ENCODE measurements at regions not wholly inside any gene's neighbourhood (a gene's known extent, or its start where the extent isn't known, plus 50 kb on each side); places are given as distances from the start of the nearest gene placed in this dataset.

DNA sequence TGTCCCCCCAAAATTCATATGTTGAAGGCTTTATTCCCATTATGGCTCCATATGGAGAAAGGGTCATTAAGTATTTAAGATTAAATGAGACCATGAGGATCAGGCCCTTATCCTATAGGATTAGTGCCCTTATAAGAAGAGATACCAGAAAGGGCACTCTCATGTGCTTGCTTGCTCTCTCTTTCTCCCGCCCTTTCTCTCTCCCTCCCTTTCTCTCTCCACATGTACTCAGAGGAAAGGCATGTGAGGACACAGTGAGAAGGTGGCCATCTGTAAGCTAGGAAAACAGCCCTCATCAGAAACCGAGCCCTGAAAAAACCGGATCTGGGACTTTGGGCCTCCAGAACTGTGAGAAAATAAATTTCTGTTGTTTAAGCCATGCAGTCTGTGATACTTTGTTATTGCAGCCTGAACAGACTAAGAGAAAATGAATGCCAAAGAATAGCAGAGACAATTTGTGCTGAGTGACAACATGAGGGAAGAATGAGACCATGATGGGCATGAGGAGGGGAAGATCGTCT lies 300.0 kb upstream of the SLC39A10 start:
- TF ChIP-seq, protein P1, sequence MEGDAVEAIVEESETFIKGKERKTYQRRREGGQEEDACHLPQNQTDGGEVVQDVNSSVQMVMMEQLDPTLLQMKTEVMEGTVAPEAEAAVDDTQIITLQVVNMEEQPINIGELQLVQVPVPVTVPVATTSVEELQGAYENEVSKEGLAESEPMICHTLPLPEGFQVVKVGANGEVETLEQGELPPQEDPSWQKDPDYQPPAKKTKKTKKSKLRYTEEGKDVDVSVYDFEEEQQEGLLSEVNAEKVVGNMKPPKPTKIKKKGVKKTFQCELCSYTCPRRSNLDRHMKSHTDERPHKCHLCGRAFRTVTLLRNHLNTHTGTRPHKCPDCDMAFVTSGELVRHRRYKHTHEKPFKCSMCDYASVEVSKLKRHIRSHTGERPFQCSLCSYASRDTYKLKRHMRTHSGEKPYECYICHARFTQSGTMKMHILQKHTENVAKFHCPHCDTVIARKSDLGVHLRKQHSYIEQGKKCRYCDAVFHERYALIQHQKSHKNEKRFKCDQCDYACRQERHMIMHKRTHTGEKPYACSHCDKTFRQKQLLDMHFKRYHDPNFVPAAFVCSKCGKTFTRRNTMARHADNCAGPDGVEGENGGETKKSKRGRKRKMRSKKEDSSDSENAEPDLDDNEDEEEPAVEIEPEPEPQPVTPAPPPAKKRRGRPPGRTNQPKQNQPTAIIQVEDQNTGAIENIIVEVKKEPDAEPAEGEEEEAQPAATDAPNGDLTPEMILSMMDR (IDR thresholded peaks at IDR 0.05; ENCODE audit: insufficient read depth, low read depth, low read length), result no peak
- H3K4me3 ChIP-seq (ENCODE audit: low read depth, low read length), result no peak overlapping the region
- no peak for DNase-seq (ENCODE audit: low read depth)

DNA sequence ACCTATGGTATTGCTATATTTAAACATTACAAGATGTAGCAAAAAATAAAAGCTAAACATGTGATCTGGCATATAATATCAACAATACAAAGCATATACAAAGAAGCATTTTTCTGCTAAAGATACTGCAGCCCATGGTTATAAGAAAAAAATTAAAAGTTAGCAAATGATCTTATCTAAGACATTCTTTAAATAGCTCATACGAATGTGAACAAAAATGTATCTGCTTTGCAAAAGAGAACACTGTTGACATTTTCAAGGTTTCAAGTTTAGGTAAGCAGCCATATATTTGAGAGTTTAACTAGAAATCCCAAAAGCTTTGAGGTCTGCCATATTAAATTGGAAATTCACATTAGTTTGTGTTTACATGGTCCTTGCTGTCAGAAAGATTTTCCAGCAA lies 301.0 kb upstream of the SLC39A10 start:
- H3K4me3 ChIP-seq (ENCODE audit: low read depth, low read length), result no peak overlapping the region
- TF ChIP-seq, protein P1 (IDR thresholded peaks at IDR 0.05; ENCODE audit: insufficient read depth, low read depth, low read length), result no peak
- DNase-seq (ENCODE audit: low read depth), result peak; percentile 19

DNA sequence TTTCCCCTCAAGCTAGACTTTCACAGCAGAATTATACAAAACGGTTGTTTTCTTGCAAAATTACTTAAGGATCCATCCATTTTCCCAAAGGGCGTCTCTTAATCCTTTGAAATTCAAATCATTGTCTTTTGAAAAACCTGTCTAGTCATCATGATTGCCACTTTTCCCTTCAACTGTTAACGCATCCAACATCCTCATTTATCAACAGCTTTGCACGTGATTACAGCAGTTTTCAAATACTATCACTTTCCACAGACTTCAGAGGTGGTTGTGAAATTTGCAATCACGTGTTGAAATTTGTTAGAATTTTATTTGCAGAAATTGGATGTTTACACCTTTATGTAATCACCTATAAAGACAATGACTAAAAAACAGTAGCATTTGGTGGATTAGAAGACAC lies 304.4 kb upstream of the SLC39A10 start:
- DNase-seq (ENCODE audit: low read depth), result no peak
- TF ChIP-seq, protein P1 (IDR thresholded peaks at IDR 0.05; ENCODE audit: insufficient read depth, low read depth, low read length), result no peak
- H3K4me3 ChIP-seq (ENCODE audit: low read depth, low read length), result no peak overlapping the region

DNA sequence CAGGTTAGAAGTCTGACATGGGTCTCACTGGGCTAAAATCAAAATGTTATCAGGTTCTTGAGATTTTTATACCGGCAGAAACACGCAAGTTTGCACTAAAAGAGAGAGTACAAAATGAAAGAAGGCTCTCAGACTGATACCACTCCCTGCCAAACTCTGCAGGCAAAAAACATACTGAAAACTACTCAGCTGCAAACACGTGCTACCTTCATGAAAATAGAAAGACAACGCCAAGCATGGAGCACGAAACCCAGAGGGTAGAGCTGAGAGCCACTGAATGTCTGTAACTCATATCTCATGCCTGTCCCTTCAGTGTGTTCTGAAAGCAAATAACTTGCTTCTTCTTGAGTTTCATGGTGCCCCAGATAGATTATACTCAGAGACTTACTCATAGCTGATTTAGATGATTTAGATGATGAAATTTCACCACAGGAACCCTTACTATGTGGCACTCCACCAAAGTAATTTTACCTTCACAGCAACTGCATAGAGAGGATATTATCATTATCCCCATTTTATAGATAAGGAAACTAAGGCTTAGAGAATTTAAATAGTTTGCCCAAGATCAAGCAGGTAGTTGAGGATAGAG lies 313.0 kb upstream of the SLC39A10 start:
- DNase-seq (ENCODE audit: low read depth), result no peak
- TF ChIP-seq, protein P1 (IDR thresholded peaks at IDR 0.05; ENCODE audit: insufficient read depth, low read depth, low read length), result no peak
- H3K4me3 ChIP-seq (ENCODE audit: low read depth, low read length), result no peak overlapping the region

DNA sequence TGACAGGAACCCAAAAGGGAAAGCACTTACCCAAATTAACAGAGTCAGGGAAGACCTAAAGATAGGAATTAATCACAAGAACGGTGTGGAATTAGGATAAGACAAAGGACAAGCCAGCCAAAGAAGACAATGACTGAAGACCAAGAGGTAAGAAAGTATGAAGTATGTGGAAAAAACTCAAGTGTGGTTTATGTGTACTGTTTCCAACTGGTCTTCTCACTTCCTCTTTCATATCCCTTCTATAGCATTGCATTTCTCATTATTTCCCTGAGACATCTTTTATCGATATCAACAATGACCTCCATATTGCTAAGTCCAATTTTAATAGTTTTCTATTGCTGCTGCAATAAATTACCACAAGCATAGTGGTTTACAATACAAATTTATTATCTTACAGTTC lies 313.5 kb upstream of the SLC39A10 start:
- no peak overlapping the region for H3K4me3 ChIP-seq (ENCODE audit: low read depth, low read length)
- TF ChIP-seq, protein P1 (IDR thresholded peaks at IDR 0.05; ENCODE audit: insufficient read depth, low read depth, low read length), result no peak
- DNase-seq (ENCODE audit: low read depth), result no peak

DNA sequence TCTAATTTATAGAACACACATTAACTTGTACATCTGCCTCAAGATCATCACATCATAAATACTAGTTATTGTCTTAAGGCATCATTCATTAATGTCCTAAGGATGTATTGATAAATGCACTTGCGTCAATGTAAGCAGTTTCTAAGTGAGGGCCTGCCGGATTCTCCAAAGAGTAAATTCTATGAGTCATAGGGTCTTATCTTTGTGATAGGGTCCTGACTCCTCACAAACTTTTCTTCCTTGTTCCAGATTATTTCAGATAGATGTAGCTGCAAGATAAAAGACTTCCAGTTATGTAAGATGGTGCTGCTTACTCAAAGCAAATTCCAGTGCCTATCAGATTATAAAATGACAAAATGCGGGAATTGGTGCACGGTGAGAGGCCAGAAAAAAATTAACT lies 315.0 kb upstream of the SLC39A10 start:
- DNase-seq (ENCODE audit: low read depth), result no peak
- TF ChIP-seq, protein P1 (IDR thresholded peaks at IDR 0.05; ENCODE audit: insufficient read depth, low read depth, low read length), result no peak
- no peak overlapping the region for H3K4me3 ChIP-seq (ENCODE audit: low read depth, low read length)

DNA sequence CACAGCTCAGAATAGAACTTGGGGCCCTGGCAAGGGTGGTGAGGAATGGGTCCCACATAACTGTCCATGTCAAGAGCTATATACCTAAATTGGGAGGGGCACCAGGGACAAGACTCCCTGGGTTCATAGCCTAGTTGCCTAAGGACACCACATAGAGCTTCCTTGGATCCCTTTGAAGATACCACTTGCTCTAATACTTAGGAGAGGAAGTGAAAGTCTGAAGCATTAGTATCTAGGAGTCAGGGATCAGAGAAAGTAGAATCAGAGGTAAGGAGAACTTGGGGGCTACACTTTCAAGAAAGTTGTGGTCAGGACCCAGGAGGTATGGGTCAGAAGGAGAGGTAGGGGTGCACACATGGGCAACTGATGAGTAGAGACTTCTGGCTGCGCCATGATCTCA lies 318.2 kb upstream of the SLC39A10 start:
- H3K4me3 ChIP-seq (ENCODE audit: low read depth, low read length), result no peak overlapping the region
- no peak for DNase-seq (ENCODE audit: low read depth)
- TF ChIP-seq, protein P1 (IDR thresholded peaks at IDR 0.05; ENCODE audit: insufficient read depth, low read depth, low read length), result no peak

Measured in fibroblast of villous mesenchyme (primary cell).